ENCODE measurements at regions not wholly inside any gene's neighbourhood (a gene's known extent, or its start where the extent isn't known, plus 50 kb on each side); places are given as distances from the start of the nearest gene placed in this dataset.

- DNase-seq (ENCODE audit: low read depth, low spot score): no peak
Observed at GRCh38 chr21:23799376-23799775, 1807.9 kb downstream of the MRPL39 start.

GRCh38 chr21:23792300-23792699 is 1815.0 kb downstream of the MRPL39 start:
- no peak for DNase-seq (ENCODE audit: low read depth, low spot score)

GRCh38 chr21:23789864-23790263 is 1817.4 kb downstream of the MRPL39 start:
- no peak for DNase-seq (ENCODE audit: low read depth, low spot score)

GRCh38 chr21:23780326-23780725 is 1827.0 kb downstream of the MRPL39 start:
- DNase-seq (ENCODE audit: low read depth, low spot score): no peak

- DNase-seq (ENCODE audit: low read depth, low spot score): no peak
Observed at GRCh38 chr21:23743821-23744220, 1863.5 kb downstream of the MRPL39 start.

- DNase-seq (ENCODE audit: low read depth, low spot score): no peak
Observed at GRCh38 chr21:23740463-23740862, 1866.8 kb downstream of the MRPL39 start.

GRCh38 chr21:23732776-23733175 is 1874.5 kb downstream of the MRPL39 start:
- no peak for DNase-seq (ENCODE audit: low read depth, low spot score)

GRCh38 chr21:23729331-23729730 is 1878.0 kb downstream of the MRPL39 start:
- no peak for DNase-seq (ENCODE audit: low read depth, low spot score)

GRCh38 chr21:23725576-23725975 is 1881.7 kb downstream of the MRPL39 start:
- DNase-seq (ENCODE audit: low read depth, low spot score): no peak

- no peak for DNase-seq (ENCODE audit: low read depth, low spot score)
Observed at GRCh38 chr21:23718446-23719285, 1888.6 kb downstream of the MRPL39 start.

- DNase-seq (ENCODE audit: low read depth, low spot score): no peak
Observed at GRCh38 chr21:23712166-23712565, 1895.1 kb downstream of the MRPL39 start.

GRCh38 chr21:23706431-23706830 is 1900.8 kb downstream of the MRPL39 start:
- no peak for DNase-seq (ENCODE audit: low read depth, low spot score)

- DNase-seq (ENCODE audit: low read depth, low spot score): no peak
Observed at GRCh38 chr21:23699402-23699801, 1907.9 kb downstream of the MRPL39 start.

- DNase-seq (ENCODE audit: low read depth, low spot score): no peak
Observed at GRCh38 chr21:23698619-23699018, 1908.7 kb downstream of the MRPL39 start.

- DNase-seq (ENCODE audit: low read depth, low spot score): no peak
Observed at GRCh38 chr21:23695443-23695842, 1911.8 kb downstream of the MRPL39 start.

- no peak for DNase-seq (ENCODE audit: low read depth, low spot score)
Observed at GRCh38 chr21:23694390-23694789, 1912.9 kb downstream of the MRPL39 start.

GRCh38 chr21:23690316-23690715 is 1917.0 kb downstream of the MRPL39 start:
- no peak for DNase-seq (ENCODE audit: low read depth, low spot score)

GRCh38 chr21:23686737-23687523 is 1920.4 kb downstream of the MRPL39 start:
- no peak for DNase-seq (ENCODE audit: low read depth, low spot score)

- no peak for DNase-seq (ENCODE audit: low read depth, low spot score)
Observed at GRCh38 chr21:23684431-23684830, 1922.8 kb downstream of the MRPL39 start.

GRCh38 chr21:23664193-23664694 is 1943.0 kb downstream of the MRPL39 start:
- no peak for DNase-seq (ENCODE audit: low read depth, low spot score)

- DNase-seq (ENCODE audit: low read depth, low spot score): no peak
Observed at GRCh38 chr21:23660560-23660959, 1946.7 kb downstream of the MRPL39 start.

- DNase-seq (ENCODE audit: low read depth, low spot score): no peak
Observed at GRCh38 chr21:23644768-23645167, 1962.5 kb downstream of the MRPL39 start.

- DNase-seq (ENCODE audit: low read depth, low spot score): no peak
Observed at GRCh38 chr21:23639721-23640120, 1967.6 kb downstream of the MRPL39 start.

Data from ELF-1 (cell line).